ENCODE measurements at regions not wholly inside any gene's neighbourhood (a gene's known extent, or its start where the extent isn't known, plus 50 kb on each side); places are given as distances from the start of the nearest gene placed in this dataset.
"Not testable (repeated sequence)": the region's sequence is repeated elsewhere in the genome, so short reads cannot be mapped to it uniquely, and the experiment has no call there.

DNA sequence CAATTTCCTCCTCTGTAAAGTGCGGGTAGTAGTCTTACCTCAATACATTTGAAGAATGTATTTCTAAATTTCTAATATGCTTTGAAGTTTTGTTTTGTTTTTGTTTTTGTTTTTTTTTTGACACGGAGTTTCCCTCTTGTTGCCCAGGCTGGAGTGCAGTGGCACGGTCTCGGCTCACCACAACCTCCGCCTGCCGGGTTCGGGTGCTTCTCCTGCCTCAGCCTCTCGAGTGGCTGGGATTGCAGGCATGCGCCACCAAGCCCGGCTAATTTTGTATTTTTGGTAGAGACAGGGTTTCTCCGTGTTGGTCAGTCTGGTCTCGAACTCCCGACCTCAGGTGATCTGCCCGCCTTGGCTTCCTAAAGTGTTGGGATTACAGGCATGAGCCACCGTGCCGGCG is 261.8 kb downstream of the RNF144A start:
- not testable (repeated sequence) for TF ChIP-seq CTCF (IDR thresholded peaks at IDR 0.05; ENCODE audit: low read depth, low read length, poor library complexity, severe bottlenecking); EZH2phosphoT487 (IDR thresholded peaks at IDR 0.05; ENCODE audit: borderline replicate concordance, low read length)

Measured in DOHH2 (cell line).